ENCODE measurements at regions not wholly inside any gene's neighbourhood (a gene's known extent, or its start where the extent isn't known, plus 50 kb on each side); places are given as distances from the start of the nearest gene placed in this dataset.

- TF ChIP-seq EGR1 (IDR thresholded peaks at IDR 0.05; ENCODE audit: low read depth) = no peak
- no peak for TF ChIP-seq MAX (IDR thresholded peaks at IDR 0.05)
- no peak for TF ChIP-seq SP1 (IDR thresholded peaks at IDR 0.05; ENCODE audit: low read depth)
- TF ChIP-seq SIN3A (IDR thresholded peaks at IDR 0.05; ENCODE audit: low read depth) = no peak
- no peak for TF ChIP-seq CEBPB (IDR thresholded peaks at IDR 0.05; ENCODE audit: low read depth)
- no peak for TF ChIP-seq CTCF (IDR thresholded peaks at IDR 0.05 in 2 of 3, conservative IDR thresholded peaks at IDR 0.05 in 1 of 3; ENCODE audit: borderline replicate concordance in 1 of 3, insufficient read depth in 1 of 3, low read depth in 2 of 3, low read length in 2 of 3)
- TF ChIP-seq EZH2phosphoT487 (IDR thresholded peaks at IDR 0.05; ENCODE audit: borderline replicate concordance) = no peak
- TF ChIP-seq ZFX (IDR thresholded peaks at IDR 0.05) = no peak
- no peak for TF ChIP-seq YY1 (IDR thresholded peaks at IDR 0.05; ENCODE audit: extremely low read depth, insufficient replicate concordance, low read depth, low read length)
- no peak for TF ChIP-seq RAD21 (IDR thresholded peaks at IDR 0.05; ENCODE audit: low read depth)
- TF ChIP-seq POLR2A (IDR thresholded peaks at IDR 0.05; ENCODE audit: borderline replicate concordance, extremely low read depth, insufficient read depth, insufficient read length) = no peak
- no peak for TF ChIP-seq JUND (IDR thresholded peaks at IDR 0.05)
- TF ChIP-seq ZNF274 (IDR thresholded peaks at IDR 0.05; ENCODE audit: low read depth, low read length) = no peak
- no peak for TF ChIP-seq POLR2AphosphoS5 (IDR thresholded peaks at IDR 0.05; ENCODE audit: low read depth, low read length)
- TF ChIP-seq ELF1 (IDR thresholded peaks at IDR 0.05; ENCODE audit: borderline replicate concordance, low read depth) = no peak
- no peak for TF ChIP-seq EZH2 (IDR thresholded peaks at IDR 0.05)
- TF ChIP-seq CBX3 (IDR thresholded peaks at IDR 0.05; ENCODE audit: low read depth) = no peak
- TF ChIP-seq ATF3 (IDR thresholded peaks at IDR 0.05) = no peak
- no peak for TF ChIP-seq SRF (IDR thresholded peaks at IDR 0.05; ENCODE audit: low read depth)
- TF ChIP-seq REST (IDR thresholded peaks at IDR 0.05; ENCODE audit: low read depth) = no peak
- intact Hi-C loops (cut with micrococcal nuclease) = loop anchor here (5.0 kb wide), 1 partner anchor 96 kb away; no protein-coding TSS in a partner anchor
- Histone ChIP-seq H4K20me1 (ENCODE audit: insufficient read depth) (no peaks in the 10 kb centered on the region), H3K9ac (ENCODE audit: low read length) (no peak overlapping the region), H3K27ac (ENCODE audit: low read depth, low read length) (no peak overlapping the region), H3K4me1 (ENCODE audit: control insufficient read depth in 1 of 2, insufficient read depth in 2 of 2, low read length in 2 of 2) (no peaks in the 10 kb centered on the region), H3K4me3 (replicated peaks in 1 of 2; ENCODE audit: low read depth in 1 of 2, low read length in 2 of 2) (no peak overlapping the region), H2AFZ (ENCODE audit: low read depth, low read length, poor library complexity, severe bottlenecking) (no peak overlapping the region), H3K9me2 (ENCODE audit: insufficient read depth) (no peaks in the 10 kb centered on the region), H3K9me3 (ENCODE audit: control insufficient read depth in 1 of 2, insufficient read depth in 1 of 2, low read depth in 1 of 2, low read length in 2 of 2) (no peaks in the 10 kb centered on the region), H3K27me3 (ENCODE audit: insufficient read depth, low read length) (no peaks in the 10 kb centered on the region), H3K79me2 (ENCODE audit: insufficient read depth, low read length) (no peaks in the 10 kb centered on the region), H3K36me3 (ENCODE audit: control insufficient read depth in 1 of 2, insufficient read depth in 2 of 2, low read length in 2 of 2) (no peaks in the 10 kb centered on the region), H3K4me2 (ENCODE audit: low read length) (no peak overlapping the region)
- ChIA-PET RAD21 (ENCODE audit: low non-redundant PET in 1 of 2, low total read pairs in 2 of 2, uncharacterized antibody in 2 of 2, unreplicated experiment in 2 of 2) (no interaction called here), CTCF (no interaction called here), POLR2A (no interaction called here)
- ATAC-seq (no peak), DNase-seq (ENCODE audit: low read depth, low spot score) (no peak)
- no TSS peak for BruUV-seq (replicated peaks)
These were observed 221.7 kb downstream of the C1orf94 start for GRCh38 chr1:34398241-34398915.

Data from HCT116 (cell line).